GM19351 (cell line): ENCODE measurements at regions not wholly inside any gene's neighbourhood (a gene's known extent, or its start where the extent isn't known, plus 50 kb on each side); places are given as distances from the start of the nearest gene placed in this dataset.
A peak's percentile ranks its signal among the peaks of the same experiment; 100 is the strongest.
"Not testable (repeated sequence)": the region's sequence is repeated elsewhere in the genome, so short reads cannot be mapped to it uniquely, and the experiment has no call there.

ENCODE experiments used
- ATAC-seq: cut with Tn5 transposase; IDR thresholded peaks from one replicate; pipeline ENCODE4 v1.9.1; 2021; ENCODE audit warnings: mild to moderate bottlenecking, moderate library complexity; ENCODE audit not compliant: unreplicated experiment

DNA sequence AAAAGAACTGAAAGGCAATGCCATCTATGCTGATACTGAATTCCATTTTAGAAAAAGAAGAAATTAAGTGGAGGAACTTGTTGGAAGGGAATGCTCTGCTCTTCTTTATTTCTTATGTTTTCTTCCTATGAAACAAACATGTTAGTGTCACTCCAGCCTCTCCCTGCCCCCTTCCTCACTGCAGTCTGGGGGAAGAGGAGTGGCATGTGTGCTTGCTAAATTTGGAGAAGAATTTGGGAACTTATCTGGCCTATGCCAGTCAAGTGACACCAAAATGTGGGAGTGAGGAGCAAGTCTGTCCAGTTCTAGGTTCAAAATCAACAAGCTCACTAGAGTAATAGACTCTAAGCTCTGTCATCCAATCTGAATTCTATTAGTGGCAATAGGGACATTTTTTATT, 214.6 kb downstream of the RBM26 start:
- no peak for ATAC-seq

DNA sequence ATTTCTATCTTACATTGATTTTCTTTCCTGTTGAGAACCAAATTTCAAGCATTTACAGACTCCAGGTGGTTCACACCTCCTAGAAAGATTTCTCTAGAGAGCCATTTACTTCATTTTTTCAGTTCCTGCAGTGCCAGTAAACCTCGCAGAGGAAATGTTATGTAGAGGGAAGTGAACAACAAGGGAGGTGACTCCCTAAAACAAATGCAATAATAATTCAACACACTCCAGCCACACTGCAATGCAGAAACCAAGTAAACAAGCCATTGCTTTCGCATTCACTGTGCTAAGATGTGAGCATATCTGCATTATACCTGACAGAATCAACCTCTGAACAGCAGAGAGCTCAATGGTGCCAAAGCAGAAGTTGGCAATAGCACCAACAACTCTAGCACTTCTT, 215.1 kb downstream of the RBM26 start:
- peak; percentile 26 for ATAC-seq

DNA sequence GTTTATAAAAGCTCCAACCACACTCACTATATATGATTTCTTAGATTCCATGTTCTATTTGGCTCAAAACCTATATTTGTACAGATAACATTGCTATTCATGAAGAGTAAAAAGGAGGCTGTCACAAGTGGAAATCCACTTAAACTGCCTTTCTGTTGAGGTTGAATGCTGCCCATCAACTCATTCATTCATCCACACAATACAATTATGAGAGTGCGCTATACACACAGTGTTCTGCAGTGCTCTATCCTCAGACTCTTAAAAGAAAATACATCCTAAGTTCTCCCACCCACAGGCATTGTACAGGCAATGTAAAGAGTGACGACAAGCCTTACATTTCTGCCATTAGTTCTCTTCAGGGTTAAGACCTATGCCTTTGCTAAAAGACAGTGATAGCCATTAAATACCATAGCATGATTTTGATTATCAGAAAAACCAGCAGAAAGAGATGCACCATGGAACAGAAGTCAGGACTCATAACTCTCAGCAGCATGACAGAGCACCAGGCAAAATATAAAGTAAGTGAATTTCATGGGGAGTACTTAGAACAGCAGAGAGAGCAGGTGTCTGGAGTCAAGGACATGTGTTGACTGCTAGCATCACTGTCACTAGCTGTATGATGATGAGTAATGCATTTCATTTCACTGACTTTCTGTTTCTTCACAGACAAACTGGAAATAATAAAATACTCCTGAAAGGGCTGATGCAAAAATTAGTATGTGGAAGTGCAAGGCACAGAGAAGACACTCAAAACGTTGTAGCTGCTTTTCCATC, 218.0 kb downstream of the RBM26 start:
- no peak for ATAC-seq

DNA sequence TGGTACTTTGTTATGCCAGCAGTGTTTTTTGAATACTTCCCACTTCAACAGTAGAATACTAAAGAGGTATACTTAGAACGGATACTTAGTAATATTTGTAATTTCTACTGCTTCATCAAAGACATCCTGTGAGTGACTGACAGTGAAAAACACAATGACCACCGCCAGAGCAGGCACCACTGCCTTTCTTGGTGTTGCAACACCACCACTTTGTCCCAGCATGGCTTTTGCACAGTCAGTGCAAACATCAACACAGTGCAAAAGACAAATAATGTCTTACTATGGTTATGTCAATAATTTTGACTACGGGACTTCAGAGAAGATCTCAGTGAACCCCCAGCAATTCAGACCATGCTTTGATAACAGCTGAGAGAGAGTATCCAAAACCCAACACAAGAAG, 220.5 kb downstream of the RBM26 start:
- no peak for ATAC-seq

DNA sequence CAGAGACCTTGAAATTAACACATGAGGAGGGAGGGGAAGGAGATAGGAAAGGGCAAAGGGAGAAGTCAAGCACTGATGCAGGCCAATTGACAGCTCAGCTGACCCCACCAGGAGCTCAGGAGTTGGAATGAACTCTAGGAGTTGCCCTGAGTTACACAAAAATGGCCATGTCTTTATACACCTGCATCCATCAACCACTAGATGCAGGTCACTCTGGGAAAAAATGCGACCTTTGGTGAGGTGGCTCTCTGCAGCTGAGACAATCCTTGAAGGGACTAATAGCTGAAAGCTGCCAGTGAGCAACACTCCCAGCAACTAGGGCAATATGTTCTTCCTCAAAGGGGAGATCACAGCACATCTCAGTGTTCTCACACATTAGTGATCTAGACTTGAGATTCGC, 222.8 kb downstream of the RBM26 start:
- ATAC-seq = no peak

DNA sequence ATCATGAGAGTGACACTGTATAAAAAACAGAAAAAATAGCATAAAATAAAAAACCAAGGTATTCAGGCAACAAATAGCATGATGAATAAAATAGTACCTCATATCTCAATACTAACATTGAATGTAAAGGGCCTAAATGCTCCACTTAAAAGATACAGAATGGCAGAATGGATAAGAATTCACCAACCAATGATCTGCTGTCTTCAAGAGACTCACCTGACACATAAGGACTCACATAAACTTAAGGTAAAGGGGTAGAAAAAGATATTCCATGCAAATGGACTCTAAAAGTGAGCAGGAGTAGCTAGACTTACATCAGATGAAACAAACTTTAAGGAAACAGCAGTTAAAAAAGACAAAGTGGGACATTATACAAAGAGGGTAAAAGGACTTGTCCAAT, 232.4 kb downstream of the RBM26 start:
- ATAC-seq = not testable (repeated sequence)

DNA sequence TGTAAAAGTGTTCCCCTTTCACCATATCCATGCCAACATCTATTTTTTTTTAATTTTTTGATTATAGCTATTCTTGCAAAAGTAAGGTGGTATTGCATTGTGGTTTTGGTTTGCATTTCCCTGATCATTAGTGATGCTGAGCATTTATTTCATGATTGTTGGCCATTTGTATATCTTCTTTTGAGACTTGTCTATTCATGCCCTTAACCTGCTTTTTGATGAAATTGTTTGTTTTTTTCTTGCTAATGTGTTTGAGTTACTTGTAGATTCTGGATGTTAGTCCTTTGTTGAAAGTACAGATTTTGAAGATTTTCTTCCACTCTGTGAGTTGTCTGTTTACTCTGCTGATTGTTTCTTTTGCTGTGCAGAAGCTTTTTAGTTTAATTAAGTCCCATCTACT, 233.1 kb downstream of the RBM26 start:
- not testable (repeated sequence) for ATAC-seq

DNA sequence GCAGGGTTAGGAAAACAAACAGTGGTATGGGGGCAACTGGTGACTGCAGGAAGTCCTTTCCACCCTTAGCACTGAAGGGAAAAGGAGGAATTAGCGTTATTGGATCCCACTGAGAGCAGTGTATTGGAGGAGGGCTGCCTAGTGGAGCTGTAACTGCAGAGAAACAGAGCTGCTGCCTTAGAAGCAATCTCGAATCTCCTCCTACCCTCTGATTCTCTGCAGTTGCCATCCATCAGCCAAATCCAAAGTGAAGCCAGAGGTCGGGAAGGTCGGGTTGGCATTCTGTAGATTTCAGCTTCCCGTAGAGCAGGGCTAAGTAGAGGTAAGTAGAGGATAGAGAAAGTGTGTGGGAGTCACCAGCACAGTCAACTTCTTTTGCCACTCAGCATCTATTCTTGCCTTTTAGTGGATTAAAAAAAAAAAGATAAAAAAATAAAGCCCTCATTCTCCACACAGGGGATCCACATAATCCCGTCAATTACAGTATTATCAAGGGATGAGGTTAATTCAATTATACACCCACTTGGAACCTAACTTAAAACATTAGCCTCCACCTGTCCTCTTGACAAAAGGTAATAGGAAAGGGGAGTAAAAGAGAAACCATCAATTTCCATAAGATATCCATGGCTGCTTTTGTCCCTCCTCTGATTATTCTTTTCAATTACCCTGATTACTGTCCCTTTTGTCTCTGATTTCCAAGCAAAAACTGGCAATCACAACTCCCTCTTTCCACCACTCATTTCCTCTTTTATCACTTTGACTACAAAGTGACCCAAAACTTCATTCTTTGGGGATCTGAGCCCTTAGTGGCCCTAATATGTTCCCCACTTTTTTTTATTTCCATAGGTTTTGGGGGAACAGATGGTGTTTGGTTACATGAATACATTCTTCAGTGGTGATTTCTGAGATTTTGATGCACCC, 234.7 kb downstream of the RBM26 start:
- ATAC-seq = no peak

DNA sequence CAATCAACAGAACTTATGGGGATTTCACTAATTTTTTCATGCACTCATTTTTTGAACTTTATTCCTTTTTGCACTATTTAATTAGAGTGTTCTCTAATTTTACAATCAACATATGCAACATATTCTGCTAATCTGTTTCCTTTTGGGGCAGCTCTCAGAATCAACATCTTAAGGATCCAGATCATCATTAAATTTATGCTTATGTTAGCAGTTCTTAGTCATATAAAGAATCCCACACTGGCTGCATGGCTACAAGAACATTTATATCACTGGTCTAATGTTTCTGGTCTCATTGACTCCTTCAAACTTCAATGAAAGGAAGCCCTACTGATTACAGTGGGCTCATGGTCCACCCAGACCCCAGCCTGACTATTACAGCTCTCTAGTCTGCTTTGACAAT, 245.2 kb downstream of the RBM26 start:
- no peak for ATAC-seq

DNA sequence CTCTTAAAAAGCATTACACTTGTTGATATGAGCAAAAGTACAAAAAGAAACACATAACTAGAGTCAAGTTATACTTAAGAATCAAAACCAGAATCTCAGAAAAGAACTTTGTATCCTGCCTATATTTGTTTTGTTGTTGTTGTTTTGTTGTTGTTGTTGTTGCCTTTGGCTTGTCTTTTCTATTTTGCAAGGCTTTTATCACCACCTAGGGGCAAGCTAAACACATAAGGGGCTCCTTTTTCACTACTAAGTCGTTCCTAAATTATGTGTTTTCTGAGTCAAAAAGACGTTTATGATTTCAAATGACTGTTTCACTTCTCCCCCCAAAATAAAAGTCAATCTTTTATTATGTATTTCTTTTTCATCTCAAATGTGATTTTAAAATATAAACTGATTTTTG, 250.2 kb downstream of the RBM26 start:
- no peak for ATAC-seq

DNA sequence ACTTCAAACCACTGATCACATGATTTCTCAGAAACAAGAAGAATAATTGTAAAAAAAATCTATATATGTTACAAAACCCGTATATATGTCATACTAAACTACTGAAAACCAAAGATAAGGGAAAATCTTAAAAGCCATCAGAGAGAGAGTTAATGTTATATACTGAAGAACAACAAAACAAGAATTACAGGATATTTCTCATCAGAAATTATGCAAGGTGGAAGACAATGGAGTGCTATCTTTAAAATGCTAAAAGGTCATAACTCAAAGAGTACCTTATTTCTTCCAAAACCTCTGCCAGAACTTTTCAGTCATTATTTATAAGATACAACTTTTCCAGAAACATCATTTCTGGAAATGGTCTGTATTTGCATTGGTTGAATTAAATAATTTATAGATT, 256.8 kb downstream of the RBM26 start:
- no peak for ATAC-seq

DNA sequence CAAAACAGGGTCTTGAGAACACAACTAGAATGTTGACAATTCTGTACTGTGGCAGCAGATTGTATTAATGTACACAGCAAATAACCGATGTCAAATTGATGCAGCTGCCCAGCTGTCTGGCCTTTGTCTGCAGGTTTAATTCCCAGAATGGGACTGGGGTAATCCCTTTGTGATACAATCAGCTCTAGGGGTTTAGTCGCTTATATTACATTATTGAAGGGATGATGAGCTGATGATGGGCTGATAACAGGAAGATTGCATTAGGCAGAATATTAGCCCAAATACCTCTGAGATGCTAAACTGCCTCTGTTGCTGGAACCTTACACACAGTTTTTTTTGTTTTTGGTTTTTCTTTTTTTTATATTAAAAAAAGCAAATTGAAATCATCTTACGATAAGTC, 265.0 kb downstream of the RBM26 start:
- ATAC-seq = no peak

DNA sequence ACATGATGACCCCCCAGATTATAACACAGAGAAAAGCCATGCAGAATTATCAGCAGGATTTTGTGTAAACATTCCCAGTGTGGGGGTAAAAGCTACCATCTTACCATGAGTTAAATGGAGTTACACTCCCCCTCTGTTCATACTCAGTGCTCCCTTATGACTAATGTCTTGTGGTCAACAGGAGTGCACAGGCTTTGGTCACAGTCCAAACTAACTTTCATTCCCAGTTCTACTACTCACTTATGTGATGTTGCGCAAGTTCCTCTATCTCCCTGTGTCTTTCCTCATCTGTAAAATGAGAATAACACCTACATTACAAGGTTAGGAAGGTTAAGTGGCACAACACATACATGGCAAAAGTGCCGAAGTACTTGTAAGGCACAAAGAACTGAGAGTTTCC, 277.9 kb downstream of the RBM26 start:
- ATAC-seq = no peak

DNA sequence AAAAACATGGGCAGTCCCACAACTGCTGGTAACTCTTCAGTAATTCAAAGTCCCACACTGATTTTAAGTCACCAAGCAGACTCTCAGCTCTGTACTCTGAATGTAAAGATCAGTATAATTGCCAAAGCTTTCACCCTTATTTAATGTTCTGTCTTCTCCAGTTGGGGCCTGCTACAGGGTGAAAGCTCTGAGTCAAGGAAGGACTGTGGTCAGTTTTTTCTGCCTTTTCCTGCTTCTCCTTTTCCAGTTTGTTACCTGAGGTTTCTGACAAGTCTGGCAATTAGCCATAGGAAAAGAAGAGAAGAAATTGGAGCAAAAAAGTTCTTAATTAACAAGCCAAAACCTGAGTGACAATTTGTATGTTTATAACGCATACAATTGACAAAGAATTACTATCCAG, 279.3 kb downstream of the RBM26 start:
- no peak for ATAC-seq

DNA sequence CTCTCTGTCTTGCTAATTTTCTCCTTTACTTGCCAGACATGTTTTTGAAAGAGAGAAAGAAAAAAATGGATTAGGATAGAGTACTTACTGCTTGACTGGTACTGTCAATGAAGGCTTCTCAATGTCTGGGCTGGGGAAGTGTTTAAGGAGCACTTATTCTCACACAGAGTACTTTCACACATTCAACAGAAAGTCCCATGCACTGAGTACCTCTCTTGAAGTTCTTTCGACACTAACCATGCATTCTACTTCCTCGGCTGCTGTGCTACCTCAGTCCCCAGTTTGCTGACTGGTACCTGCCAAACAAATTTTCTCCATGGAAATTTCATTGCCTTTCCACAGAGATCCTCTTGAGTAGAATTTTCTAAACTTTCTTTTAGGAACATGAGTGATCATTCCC, 281.9 kb downstream of the RBM26 start:
- no peak for ATAC-seq

DNA sequence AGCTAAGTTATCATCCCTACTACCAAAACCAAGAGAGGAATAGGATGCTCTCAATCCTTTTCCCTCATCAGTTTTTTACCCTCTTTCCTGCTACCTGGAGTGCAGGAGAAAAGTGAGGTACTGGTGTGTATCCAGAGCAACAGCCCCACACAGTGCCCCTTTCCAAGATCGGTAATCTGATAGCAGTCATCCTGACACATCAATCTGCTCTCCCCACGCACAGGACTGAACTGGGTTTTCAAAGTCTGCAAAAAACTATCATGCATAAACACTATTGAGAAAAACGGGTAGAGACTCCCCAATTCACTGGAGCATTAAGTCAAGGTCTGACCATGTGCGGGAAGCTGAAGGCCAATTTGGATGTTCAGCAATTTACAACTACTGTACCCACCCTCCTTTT, 284.8 kb downstream of the RBM26 start:
- ATAC-seq = no peak

DNA sequence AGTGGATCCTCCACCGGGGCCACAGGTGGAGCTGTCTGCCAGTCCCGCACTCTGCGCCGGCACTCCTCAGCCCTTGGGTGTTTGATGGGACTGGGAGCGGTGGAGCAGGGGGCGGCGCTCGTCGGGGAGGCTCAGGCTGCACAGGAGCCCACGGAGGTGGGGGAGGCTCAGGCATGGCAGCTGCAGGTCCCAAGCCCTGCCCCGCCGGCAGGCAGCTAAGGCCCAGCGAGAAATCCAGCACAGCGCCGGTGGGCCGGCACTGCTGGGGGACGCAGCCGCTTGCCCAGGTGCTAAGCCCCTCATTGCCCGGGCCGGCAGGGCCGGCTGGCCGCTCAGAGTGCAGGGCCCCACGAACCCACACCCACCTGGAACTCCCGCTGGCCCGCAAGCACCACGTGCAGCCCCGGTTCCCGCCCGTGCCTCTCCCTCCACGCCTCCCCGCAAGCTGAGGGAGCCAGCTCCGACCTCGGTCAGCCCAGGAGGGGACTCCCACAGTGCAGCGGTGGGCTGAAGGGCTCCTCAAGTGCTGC, 286.4 kb downstream of the RBM26 start:
- no peak for ATAC-seq

DNA sequence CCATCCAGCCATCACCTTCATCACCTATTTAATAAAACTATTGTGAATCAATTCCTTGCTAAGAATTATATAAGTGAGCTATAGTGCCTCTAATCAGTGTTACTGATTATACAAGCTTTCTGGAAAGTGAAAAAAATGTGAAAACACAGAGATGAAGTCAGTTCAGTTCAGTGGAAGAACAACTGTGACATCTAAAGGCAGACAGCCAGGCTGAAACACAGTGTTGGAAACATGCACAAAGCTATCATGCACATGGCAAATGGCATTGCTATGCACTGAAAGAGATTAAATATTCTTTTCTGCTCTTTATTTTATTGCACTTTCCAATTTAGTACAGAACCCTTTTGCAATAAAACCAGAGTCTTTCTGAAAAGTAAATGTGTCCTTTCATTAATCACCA, 294.0 kb downstream of the RBM26 start:
- no peak for ATAC-seq

DNA sequence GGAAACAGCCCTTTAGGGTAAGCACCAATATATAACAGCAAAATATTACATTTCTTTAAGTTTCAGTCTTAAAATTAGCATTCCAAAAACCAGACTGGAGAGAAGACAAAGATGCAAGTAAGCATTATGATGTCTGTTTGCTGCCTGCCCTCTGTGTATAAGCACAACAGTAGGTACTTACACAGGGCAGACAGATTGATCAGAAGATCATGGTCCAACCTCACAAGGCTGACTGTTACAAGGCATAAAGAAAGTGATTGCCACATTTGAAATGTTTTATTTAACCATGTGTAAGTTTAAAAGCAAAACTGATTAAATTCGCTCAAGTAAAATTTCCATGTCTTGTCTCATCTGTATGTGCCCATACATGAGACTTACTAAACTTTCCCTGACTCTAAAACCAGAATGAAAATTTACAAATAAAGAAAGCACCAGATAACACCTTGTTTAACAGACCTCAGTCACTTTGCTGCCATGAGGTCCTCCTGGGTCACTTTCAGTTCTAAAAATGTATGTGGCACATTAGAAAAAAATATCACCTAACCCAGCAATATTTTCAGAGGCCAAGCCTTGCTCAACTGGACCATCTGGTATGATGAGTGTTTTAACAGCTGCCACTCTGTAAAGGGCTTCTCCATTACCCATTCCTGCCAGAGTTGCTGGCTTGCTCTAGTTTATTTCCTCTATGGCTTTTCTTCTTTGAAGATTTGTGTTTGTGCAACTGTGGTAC, 297.0 kb downstream of the RBM26 start:
- ATAC-seq = peak; percentile 82

DNA sequence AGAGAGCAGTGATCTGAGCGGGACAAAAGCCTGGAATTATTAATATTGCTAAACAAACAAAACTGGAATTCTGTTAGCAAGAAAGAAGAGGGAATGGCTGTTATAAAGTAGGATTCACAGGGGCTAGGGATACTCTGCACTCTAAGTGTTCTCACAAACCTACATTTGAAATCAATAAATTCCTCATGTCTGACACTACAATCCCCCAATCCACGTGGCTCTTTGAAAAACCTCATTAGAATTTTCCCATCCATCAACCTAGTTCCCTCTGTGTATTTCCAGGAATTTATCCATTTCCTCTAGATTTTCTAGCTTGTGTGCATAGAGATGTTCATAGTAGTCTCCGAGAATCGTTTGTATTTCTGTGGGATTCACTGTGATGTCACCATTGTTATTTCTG, 307.5 kb downstream of the RBM26 start:
- ATAC-seq = no peak

DNA sequence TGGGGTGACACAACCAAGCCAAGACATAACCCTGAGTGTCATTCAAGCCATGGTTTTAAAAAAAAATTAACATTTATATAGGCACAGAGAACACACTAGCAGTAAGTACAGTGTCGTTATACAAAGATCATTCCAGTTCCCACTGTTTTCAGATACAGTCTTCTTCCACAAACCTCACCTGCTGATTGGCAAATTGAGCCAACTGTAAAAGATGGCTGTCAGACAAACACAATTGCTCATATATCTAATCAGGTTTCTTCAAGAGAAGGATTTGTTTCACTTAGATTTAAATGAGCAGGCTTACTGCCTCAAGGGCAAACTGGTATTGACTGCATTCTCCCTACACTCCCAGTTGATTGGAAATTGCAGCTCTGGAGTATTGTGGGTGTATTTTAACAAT, 308.9 kb downstream of the RBM26 start:
- ATAC-seq = no peak
